ENCODE measurements at regions not wholly inside any gene's neighbourhood (a gene's known extent, or its start where the extent isn't known, plus 50 kb on each side); places are given as distances from the start of the nearest gene placed in this dataset.

DNA sequence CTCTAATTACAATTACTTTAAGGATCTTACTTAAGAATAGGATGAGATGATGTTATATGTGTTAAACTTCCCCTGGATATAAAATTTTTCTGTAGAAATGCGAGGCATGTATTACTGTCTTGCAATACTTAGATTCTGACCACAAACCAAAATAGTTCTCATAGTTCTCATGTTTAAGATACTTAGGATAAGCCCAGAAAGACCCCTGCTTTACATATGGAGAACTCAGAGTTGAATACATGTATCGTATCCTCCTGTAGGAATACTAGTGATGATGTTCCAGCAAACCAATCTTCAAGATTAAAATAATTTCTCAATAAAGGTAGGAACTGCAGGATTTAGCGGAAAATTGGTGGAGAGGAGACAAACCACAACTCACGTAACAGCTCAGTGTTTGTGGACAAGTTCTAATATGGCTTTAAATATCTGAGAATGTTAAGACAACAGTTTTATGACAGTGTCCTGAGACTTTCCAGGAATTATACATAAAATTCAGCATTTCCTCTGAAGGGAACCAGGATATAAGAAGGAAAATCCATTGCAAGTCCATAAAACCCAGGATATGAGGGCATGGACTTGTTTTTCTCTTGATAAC is 114.7 kb upstream of the CRY1 start:
- no peak for TF ChIP-seq POLR2A (IDR thresholded peaks at IDR 0.05)
- TF ChIP-seq, protein P1, sequence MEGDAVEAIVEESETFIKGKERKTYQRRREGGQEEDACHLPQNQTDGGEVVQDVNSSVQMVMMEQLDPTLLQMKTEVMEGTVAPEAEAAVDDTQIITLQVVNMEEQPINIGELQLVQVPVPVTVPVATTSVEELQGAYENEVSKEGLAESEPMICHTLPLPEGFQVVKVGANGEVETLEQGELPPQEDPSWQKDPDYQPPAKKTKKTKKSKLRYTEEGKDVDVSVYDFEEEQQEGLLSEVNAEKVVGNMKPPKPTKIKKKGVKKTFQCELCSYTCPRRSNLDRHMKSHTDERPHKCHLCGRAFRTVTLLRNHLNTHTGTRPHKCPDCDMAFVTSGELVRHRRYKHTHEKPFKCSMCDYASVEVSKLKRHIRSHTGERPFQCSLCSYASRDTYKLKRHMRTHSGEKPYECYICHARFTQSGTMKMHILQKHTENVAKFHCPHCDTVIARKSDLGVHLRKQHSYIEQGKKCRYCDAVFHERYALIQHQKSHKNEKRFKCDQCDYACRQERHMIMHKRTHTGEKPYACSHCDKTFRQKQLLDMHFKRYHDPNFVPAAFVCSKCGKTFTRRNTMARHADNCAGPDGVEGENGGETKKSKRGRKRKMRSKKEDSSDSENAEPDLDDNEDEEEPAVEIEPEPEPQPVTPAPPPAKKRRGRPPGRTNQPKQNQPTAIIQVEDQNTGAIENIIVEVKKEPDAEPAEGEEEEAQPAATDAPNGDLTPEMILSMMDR (IDR thresholded peaks at IDR 0.05), result no peak

Measured in esophagus squamous epithelium (tissue), 4 donors.